Activated naive CD8-positive, alpha-beta T cell treated with anti-CD3 and anti-CD28 coated beads, Interleukin-2, amount 50 U/mL, for 24 hours (primary cell): ENCODE measurements at regions not wholly inside any gene's neighbourhood (a gene's known extent, or its start where the extent isn't known, plus 50 kb on each side); places are given as distances from the start of the nearest gene placed in this dataset.
A peak's percentile ranks its signal among the peaks of the same experiment; 100 is the strongest.

Experiments
- ATAC-seq: fragments of 150-1000 bp; cut with Tn5 transposase; one replicate; pipeline ENCODE4 v1.10.0; 2021
- DNase-seq: peaks from one replicate; pipeline ENCODE4 v3.0.0; 2021
- H3K27ac Mint-ChIP-seq: one replicate; pipeline ENCODE4 v1.8.0; 2021; ENCODE audit warnings: mild to moderate bottlenecking, mixed read lengths
- H3K27me3 Mint-ChIP-seq: one replicate; pipeline ENCODE4 v1.8.0; 2021; ENCODE audit warnings: mixed read lengths
- H3K36me3 Mint-ChIP-seq: one replicate; pipeline ENCODE4 v1.8.0; 2021; ENCODE audit warnings: low read depth, mixed read lengths
- H3K4me1 Mint-ChIP-seq: one replicate; pipeline ENCODE4 v1.8.0; 2021; ENCODE audit warnings: mixed read lengths
- H3K4me3 Mint-ChIP-seq: one replicate; pipeline ENCODE4 v1.8.0; 2021; ENCODE audit warnings: mild to moderate bottlenecking, moderate library complexity, mixed read lengths
- H3K9me3 Mint-ChIP-seq: one replicate; pipeline ENCODE4 v1.8.0; 2021; ENCODE audit warnings: mixed read lengths

- Mint-ChIP-seq H3K27ac (no peak overlapping the region), H3K4me3 (no peak overlapping the region), H3K4me1 (no peaks in the 10 kb centered on the region), H3K36me3 (peaks cover 2% of the 10 kb centered on the region), H3K27me3 (no peaks in the 10 kb centered on the region), H3K9me3 (peaks cover 3% of the 10 kb centered on the region)
- ATAC-seq (no peak), DNase-seq (no peak)
These were observed 80.6 kb upstream of the ETV6 start for GRCh38 chr12:11568762-11569478.

DNA sequence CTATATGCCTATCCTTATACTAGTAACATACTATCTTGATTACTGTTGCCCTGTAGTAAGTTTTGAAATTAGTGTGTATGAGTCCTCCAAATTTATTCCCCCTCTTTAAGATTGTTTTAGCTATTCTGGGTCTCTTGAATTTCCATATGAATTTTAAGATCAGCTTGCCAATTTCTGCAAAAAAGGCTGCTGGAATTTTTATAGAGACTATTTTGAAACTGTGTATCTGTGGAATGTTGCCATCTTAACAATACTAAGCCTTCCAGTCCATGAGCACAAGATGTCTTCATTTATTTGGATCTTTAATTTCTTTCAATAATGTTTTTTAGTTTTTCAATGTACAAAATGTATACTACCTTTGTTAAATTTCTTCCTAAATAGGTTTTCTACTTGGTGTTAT, 79.8 kb upstream of the ETV6 start:
- H3K27ac Mint-ChIP-seq = no peak overlapping the region
- no peaks in the 10 kb centered on the region for H3K4me1 Mint-ChIP-seq
- no peak overlapping the region for H3K4me3 Mint-ChIP-seq
- H3K27me3 Mint-ChIP-seq = no peaks in the 10 kb centered on the region
- H3K9me3 Mint-ChIP-seq = peaks cover 3% of the 10 kb centered on the region
- H3K36me3 Mint-ChIP-seq = peaks cover 2% of the 10 kb centered on the region
- ATAC-seq = no peak
- DNase-seq = no peak

DNA sequence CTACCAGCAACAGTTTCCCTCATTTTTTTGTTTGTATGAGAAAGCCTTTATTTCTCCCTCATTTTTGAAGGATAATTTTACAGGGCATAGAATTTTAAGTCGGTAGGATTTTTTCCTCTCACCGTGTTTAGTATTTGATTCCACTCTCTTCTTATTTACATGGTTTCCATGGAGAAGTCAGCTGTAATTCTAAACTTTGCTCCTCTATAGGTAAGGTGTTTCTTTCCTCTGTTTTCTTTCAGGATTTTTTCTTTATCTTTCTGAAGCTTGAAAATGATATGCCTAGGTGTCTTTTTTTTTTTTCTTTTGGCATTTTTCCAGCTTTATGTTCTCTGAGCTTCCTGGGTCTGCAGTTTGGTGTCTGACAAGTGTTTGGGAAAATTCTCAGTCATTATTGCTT, 75.6 kb upstream of the ETV6 start:
- H3K4me3 Mint-ChIP-seq = no peak overlapping the region
- H3K27me3 Mint-ChIP-seq = peaks cover 2% of the 10 kb centered on the region
- no peak for DNase-seq
- ATAC-seq = no peak
- peaks cover 2% of the 10 kb centered on the region for H3K36me3 Mint-ChIP-seq
- H3K4me1 Mint-ChIP-seq = peaks cover 10% of the 10 kb centered on the region
- H3K9me3 Mint-ChIP-seq = no peaks in the 10 kb centered on the region
- H3K27ac Mint-ChIP-seq = no peak overlapping the region

- peak; percentile 47 for DNase-seq
- peaks cover 15% of the 10 kb centered on the region for H3K4me1 Mint-ChIP-seq
These were observed 73.4 kb upstream of the ETV6 start for GRCh38 chr12:11576104-11576503.

DNA sequence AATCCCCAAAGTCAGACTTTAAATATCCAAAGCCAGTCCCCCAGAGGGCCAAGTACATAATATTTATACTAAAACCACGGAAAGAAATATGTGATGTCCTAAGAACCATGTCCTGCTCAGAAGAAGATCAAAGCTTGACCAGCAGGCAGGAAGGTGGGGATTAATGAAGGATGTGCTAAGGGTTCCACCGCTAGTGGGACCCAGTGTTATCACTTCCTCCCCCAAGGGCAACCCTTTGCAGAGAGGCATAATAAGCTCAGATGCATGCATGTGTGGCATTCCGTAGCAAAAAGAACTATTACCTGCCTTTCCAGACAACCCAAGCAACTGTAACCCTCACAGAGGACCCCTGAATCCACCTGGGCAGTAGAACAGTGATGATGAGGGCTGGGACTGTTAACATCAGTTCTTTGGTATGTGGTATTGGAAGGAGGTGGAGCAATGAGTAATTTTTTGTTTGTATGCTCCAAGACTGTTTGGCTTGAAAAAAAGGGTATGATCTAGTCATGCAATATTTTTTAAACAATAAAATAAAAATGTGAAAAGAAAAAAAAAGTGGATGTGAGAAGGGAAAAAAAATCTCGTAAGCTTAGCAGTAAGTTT, 71.7 kb upstream of the ETV6 start:
- Mint-ChIP-seq H3K9me3 (no peaks in the 10 kb centered on the region), H3K4me3 (no peak overlapping the region), H3K27ac (no peak overlapping the region), H3K27me3 (peaks cover 11% of the 10 kb centered on the region), H3K36me3 (peaks cover 2% of the 10 kb centered on the region), H3K4me1 (peaks cover 17% of the 10 kb centered on the region)
- DNase-seq (no peak), ATAC-seq (no peak)

More at GRCh38 chr12:11576104-11576503, 73.4 kb upstream of the ETV6 start:
- peaks cover 2% of the 10 kb centered on the region for H3K36me3 Mint-ChIP-seq
- peak; percentile 86 for ATAC-seq
- H3K27ac Mint-ChIP-seq = no peak overlapping the region
- no peak overlapping the region for H3K4me3 Mint-ChIP-seq
- no peaks in the 10 kb centered on the region for H3K9me3 Mint-ChIP-seq
- H3K27me3 Mint-ChIP-seq = peaks cover 6% of the 10 kb centered on the region

GRCh38 chr12:11578461-11578993, 70.9 kb upstream of the ETV6 start:
- peak overlapping the region; percentile 56 for H3K27ac Mint-ChIP-seq
- H3K36me3 Mint-ChIP-seq = peaks cover 2% of the 10 kb centered on the region
- H3K27me3 Mint-ChIP-seq = peaks cover 13% of the 10 kb centered on the region
- peaks cover 17% of the 10 kb centered on the region for H3K4me1 Mint-ChIP-seq
- H3K4me3 Mint-ChIP-seq = no peak overlapping the region
- ATAC-seq = peak; percentile 27
- no peak for DNase-seq
- no peaks in the 10 kb centered on the region for H3K9me3 Mint-ChIP-seq

- H3K36me3 Mint-ChIP-seq = no peaks in the 10 kb centered on the region
- H3K9me3 Mint-ChIP-seq = no peaks in the 10 kb centered on the region
- no peak overlapping the region for H3K4me3 Mint-ChIP-seq
- ATAC-seq (no peak), DNase-seq (no peak)
- H3K27ac Mint-ChIP-seq = no peak overlapping the region
- peaks cover 17% of the 10 kb centered on the region for H3K4me1 Mint-ChIP-seq
- peaks cover 13% of the 10 kb centered on the region for H3K27me3 Mint-ChIP-seq
These were observed 69.2 kb upstream of the ETV6 start for GRCh38 chr12:11580125-11580751.

GRCh38 chr12:11581179-11581755, 68.2 kb upstream of the ETV6 start:
- ATAC-seq (no peak), DNase-seq (peak; percentile 75)
- peaks cover 13% of the 10 kb centered on the region for H3K27me3 Mint-ChIP-seq
- no peak overlapping the region for H3K27ac Mint-ChIP-seq
- H3K4me1 Mint-ChIP-seq = peaks cover 13% of the 10 kb centered on the region
- no peak overlapping the region for H3K4me3 Mint-ChIP-seq
- no peaks in the 10 kb centered on the region for H3K9me3 Mint-ChIP-seq
- no peaks in the 10 kb centered on the region for H3K36me3 Mint-ChIP-seq

DNA sequence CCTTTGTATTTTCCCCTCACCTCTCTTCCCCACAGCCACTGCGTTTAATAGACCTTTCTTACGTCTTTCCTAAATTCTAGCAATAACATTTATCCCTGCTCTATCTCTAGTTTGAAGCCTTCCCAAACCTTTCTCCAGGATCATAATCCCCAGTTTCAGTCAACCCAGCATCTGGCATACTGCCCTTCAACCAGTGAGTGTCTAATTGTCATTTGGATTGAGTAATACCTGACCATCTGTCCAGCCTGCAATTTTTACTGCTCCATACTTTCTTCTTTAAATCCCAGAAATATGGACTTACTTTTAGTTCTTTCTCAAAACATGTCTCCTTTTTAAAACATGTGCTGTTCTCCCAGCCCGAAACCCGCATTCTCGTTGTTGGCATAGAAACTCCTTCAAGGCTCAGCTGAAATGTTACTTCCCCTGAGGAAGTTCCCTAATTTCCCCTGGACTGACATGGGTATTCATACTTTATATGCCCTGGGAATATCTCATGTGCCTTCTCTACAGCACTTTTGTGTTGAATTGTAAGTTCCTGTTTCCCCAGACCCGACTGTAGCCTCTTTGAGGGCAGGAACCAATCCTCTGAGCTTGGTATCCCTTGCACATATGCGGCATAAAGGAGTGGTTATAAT, 65.1 kb upstream of the ETV6 start:
- Mint-ChIP-seq H3K9me3 (no peaks in the 10 kb centered on the region), H3K4me3 (no peak overlapping the region), H3K27me3 (peaks cover 9% of the 10 kb centered on the region), H3K36me3 (no peaks in the 10 kb centered on the region), H3K27ac (no peak overlapping the region), H3K4me1 (peaks cover 3% of the 10 kb centered on the region)
- ATAC-seq (no peak), DNase-seq (no peak)

- Mint-ChIP-seq H3K36me3 (no peaks in the 10 kb centered on the region), H3K9me3 (no peaks in the 10 kb centered on the region), H3K27me3 (no peaks in the 10 kb centered on the region), H3K4me3 (no peak overlapping the region), H3K27ac (no peak overlapping the region), H3K4me1 (no peaks in the 10 kb centered on the region)
- ATAC-seq = no peak
- DNase-seq = no peak
These were observed 57.0 kb upstream of the ETV6 start for GRCh38 chr12:11592484-11592883.

DNA sequence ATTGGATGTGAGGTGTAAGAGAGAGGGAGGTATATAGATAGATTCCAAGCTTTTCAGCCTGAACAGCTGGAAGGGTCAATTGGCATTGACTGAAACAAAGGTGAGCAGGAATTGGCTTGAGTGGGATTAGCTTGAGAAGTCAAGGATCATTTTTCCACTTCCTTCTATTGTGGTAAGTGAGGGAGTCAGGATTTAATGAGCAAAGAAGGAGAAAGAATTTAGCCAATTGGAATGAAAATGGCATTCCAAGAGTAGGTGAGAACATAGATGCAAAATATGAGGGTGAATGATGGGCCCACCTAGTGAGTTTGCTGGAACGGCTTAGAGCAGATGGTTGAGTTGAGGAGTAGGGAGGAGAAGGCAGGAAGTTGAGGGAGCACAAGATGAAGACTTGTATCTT, 56.5 kb upstream of the ETV6 start:
- Mint-ChIP-seq H3K4me3 (no peak overlapping the region), H3K4me1 (no peaks in the 10 kb centered on the region), H3K27me3 (no peaks in the 10 kb centered on the region), H3K36me3 (no peaks in the 10 kb centered on the region), H3K9me3 (no peaks in the 10 kb centered on the region), H3K27ac (no peak overlapping the region)
- no peak for DNase-seq
- ATAC-seq = no peak

DNA sequence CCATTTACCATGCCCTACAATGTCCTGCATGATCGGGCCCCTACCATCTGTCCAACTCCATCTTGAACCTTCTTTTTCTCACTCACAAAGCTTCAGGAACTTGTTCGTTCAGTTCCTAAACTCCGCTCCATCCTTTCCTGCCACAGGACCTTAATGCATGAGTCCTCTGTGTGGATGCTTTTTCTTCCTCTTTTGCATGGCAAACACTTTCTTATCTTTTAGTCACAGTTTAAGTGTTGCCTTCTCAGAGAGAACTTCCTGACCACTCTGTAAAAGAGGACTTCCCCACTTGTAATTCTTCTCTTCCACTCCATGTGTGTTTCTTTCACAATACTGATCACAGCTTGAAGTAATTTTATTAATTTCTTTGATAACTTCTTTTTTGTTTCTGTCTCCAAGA, 54.4 kb upstream of the ETV6 start:
- no peaks in the 10 kb centered on the region for H3K4me1 Mint-ChIP-seq
- ATAC-seq = no peak
- H3K27ac Mint-ChIP-seq = no peak overlapping the region
- H3K9me3 Mint-ChIP-seq = no peaks in the 10 kb centered on the region
- no peak overlapping the region for H3K4me3 Mint-ChIP-seq
- no peaks in the 10 kb centered on the region for H3K27me3 Mint-ChIP-seq
- DNase-seq = no peak
- no peaks in the 10 kb centered on the region for H3K36me3 Mint-ChIP-seq

DNA sequence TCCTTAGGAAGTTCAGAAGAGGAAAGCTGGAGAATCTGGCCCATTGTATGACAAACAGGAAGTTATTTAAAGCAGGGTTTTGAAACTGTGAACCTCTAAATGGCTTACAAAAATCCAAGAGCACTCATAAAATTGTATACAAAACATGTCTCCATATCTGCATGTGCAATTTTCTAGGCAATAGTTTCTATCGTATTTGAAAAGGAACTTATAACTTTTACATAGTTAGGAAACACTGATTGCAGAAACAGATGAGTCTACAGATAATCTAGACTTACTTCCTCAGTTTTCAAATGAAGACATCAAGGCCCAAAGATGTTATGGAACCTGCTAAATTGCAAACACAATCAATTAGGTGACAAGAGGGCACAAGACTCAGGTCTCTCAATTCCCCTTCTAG, 53.3 kb upstream of the ETV6 start:
- no peak overlapping the region for H3K27ac Mint-ChIP-seq
- ATAC-seq = no peak

GRCh38 chr12:11598900-11599299, 50.6 kb upstream of the ETV6 start:
- Mint-ChIP-seq H3K36me3 (no peaks in the 10 kb centered on the region), H3K4me3 (no peak overlapping the region), H3K27me3 (no peaks in the 10 kb centered on the region), H3K9me3 (no peaks in the 10 kb centered on the region), H3K27ac (no peak overlapping the region), H3K4me1 (peaks cover 6% of the 10 kb centered on the region)
- no peak for ATAC-seq
- no peak for DNase-seq

More for the DNA sequence above, 53.3 kb upstream of the ETV6 start:
- H3K4me1 Mint-ChIP-seq = peaks cover 2% of the 10 kb centered on the region
- no peaks in the 10 kb centered on the region for H3K36me3 Mint-ChIP-seq
- no peak for DNase-seq
- no peak overlapping the region for H3K4me3 Mint-ChIP-seq
- no peaks in the 10 kb centered on the region for H3K9me3 Mint-ChIP-seq
- no peaks in the 10 kb centered on the region for H3K27me3 Mint-ChIP-seq
